GM23338 (cell line): ENCODE measurements at regions not wholly inside any gene's neighbourhood (a gene's known extent, or its start where the extent isn't known, plus 50 kb on each side); places are given as distances from the start of the nearest gene placed in this dataset.

Experiments used
- CTCF ChIP-seq, 2 experiments: fragments of 200-600 bp in 1 of 2; sonication (generic) in 1 of 2; conservative IDR thresholded peaks; 2 replicates each; pipeline versions ENCODE4 v1.5.1 to v1.6.1; 2016 to 2017; ENCODE audit warnings: antibody characterized with exemption in 2 of 2, low read depth in 2 of 2, mild to moderate bottlenecking in 2 of 2, moderate library complexity in 1 of 2
- EZH2 ChIP-seq: fragments of 200-600 bp; sonication (generic); IDR thresholded peaks from one replicate; pipeline ENCODE4 v1.8.0; 2017; ENCODE audit warnings: antibody characterized with exemption, mild to moderate bottlenecking, low read depth; ENCODE audit not compliant: unreplicated experiment
- EZH2phosphoT487 ChIP-seq: fragments of 200-600 bp; sonication (generic); IDR thresholded peaks from one replicate; pipeline ENCODE4 v1.8.1; 2018; ENCODE audit warnings: antibody characterized with exemption; ENCODE audit not compliant: unreplicated experiment
- POLR2AphosphoS5 ChIP-seq: IDR thresholded peaks from 2 replicates; pipeline ENCODE4 v1.6.1; 2016; ENCODE audit warnings: antibody characterized with exemption, low read depth

- TF ChIP-seq EZH2phosphoT487 = no peak
- peak; percentile 57 to 59 for TF ChIP-seq CTCF (conservative IDR thresholded peaks at IDR 0.05; ENCODE audit: low read depth in 2 of 2)
- TF ChIP-seq EZH2 = no peak
- no peak for TF ChIP-seq POLR2AphosphoS5
These were observed 148.9 kb upstream of the GLI3 start for GRCh38 chr7:42385912-42386311.
